Tibial nerve (tissue), 4 donors: ENCODE measurements at regions not wholly inside any gene's neighbourhood (a gene's known extent, or its start where the extent isn't known, plus 50 kb on each side); places are given as distances from the start of the nearest gene placed in this dataset.

ENCODE experiments used
- CTCF ChIP-seq, 5 experiments: fragments of 200-600 bp in 3 of 5; fragments of 450-650 bp in 2 of 5; sonication (generic) in 3 of 5; IDR thresholded peaks; one replicate each; pipeline ENCODE4 v1.5.1; 2016 to 2019; ENCODE audit warnings: antibody characterized with exemption in 5 of 5, mild to moderate bottlenecking in 3 of 5, moderate library complexity in 2 of 5
- EP300 ChIP-seq, 2 donors: sonication (generic); formaldehyde crosslinking; IDR thresholded peaks; one replicate each; pipeline ENCODE4 v1.6.1; 2017; ENCODE audit warnings: antibody characterized with exemption in 2 of 2, mild to moderate bottlenecking in 1 of 2
- POLR2A ChIP-seq, 2 donors: fragments of 450-650 bp; IDR thresholded peaks; one replicate each; pipeline ENCODE4 v1.6.1; 2017; ENCODE audit warnings: antibody characterized with exemption in 2 of 2, mild to moderate bottlenecking in 2 of 2, moderate library complexity in 2 of 2

GRCh38 chr5:39500551-39501175 is 75.9 kb upstream of the DAB2 start:
- TF ChIP-seq EP300 (IDR thresholded peaks at IDR 0.05) (no peak), CTCF (IDR thresholded peaks at IDR 0.05) (no peak), POLR2A (IDR thresholded peaks at IDR 0.05) (no peak)
